ENCODE measurements at regions not wholly inside any gene's neighbourhood (a gene's known extent, or its start where the extent isn't known, plus 50 kb on each side); places are given as distances from the start of the nearest gene placed in this dataset.

GRCh38 chr11:87972133-87972532 is 203.1 kb downstream of the RAB38 start:
- TF ChIP-seq ZNF8 (CRISPR knock-in tag; IDR thresholded peaks at IDR 0.05) (no peak), ZFP30 (CRISPR knock-in tag; IDR thresholded peaks at IDR 0.05) (no peak), ISL1 (CRISPR knock-in tag; IDR thresholded peaks at IDR 0.05) (no peak)
